D341Med (cell line): ENCODE measurements at regions not wholly inside any gene's neighbourhood (a gene's known extent, or its start where the extent isn't known, plus 50 kb on each side); places are given as distances from the start of the nearest gene placed in this dataset.

Experiments used
- DNase-seq: peaks from one replicate; pipeline ENCODE4 v3.0.0; 2012; ENCODE audit warnings: low spot score

GRCh38 chr14:85224241-85224640 is 305.7 kb upstream of the FLRT2 start:
- DNase-seq, result no peak

- no peak for DNase-seq
Measured at GRCh38 chr14:85233756-85234155, 296.2 kb upstream of the FLRT2 start.

DNA sequence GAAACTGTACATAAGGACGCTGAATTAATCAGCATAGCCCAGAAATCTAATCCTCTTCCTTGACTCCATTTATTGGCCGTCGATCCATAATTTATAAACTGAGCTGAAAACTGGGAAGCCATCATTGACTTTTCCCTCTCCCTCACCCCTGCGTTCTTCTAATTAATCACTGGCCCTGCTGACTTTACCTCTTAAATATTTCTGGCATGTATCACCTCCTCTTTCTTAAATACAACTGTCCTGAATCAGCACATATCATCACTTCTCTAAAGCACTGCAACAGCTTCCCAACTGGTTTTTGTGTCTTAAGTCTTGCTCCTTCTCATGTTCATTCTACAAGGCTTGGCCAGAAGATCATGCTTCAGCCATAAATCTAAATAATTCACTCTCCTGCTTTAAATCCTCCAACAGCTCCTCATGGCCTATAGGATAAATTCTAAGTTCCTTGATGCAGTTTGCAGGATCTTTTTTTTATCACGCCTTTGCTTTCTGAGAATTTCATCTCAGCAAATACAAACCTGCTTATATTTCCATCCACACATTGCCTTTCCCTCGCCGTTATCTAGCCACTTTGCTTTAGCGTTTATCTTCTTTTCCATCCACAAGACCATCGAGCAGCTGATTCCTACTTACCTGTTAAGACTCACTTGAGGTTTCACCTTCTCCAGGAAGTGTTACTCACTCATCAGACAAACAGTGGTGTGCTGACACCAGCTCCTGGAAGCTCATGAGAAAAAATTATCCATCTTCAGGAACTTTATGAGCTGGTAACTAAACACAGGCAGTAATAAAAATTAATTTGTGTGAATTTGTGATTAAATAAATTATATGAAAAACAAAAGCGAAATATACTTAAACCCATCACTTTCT is 295.6 kb upstream of the FLRT2 start:
- no peak for DNase-seq

- no peak for DNase-seq
Measured at GRCh38 chr14:85235868-85236267, 294.1 kb upstream of the FLRT2 start.

DNA sequence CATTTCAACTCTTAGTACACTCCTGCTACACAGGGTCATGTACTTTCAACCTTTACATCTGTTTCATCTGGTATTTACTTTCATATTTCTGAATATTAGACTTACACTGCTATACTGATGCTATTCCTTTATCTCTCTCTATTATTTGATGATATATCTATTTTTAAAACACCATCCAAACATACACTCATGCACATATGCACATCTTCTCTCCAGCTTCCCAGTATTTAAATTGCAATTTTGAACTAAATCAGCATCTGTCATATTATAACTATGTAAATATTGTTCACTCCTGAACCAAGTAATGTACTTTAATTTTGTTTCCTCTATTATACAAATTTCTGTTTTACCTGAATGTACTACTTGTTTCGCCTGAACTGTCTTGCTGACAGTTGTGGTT is 293.6 kb upstream of the FLRT2 start:
- no peak for DNase-seq

GRCh38 chr14:85239791-85240190 is 290.2 kb upstream of the FLRT2 start:
- no peak for DNase-seq

DNA sequence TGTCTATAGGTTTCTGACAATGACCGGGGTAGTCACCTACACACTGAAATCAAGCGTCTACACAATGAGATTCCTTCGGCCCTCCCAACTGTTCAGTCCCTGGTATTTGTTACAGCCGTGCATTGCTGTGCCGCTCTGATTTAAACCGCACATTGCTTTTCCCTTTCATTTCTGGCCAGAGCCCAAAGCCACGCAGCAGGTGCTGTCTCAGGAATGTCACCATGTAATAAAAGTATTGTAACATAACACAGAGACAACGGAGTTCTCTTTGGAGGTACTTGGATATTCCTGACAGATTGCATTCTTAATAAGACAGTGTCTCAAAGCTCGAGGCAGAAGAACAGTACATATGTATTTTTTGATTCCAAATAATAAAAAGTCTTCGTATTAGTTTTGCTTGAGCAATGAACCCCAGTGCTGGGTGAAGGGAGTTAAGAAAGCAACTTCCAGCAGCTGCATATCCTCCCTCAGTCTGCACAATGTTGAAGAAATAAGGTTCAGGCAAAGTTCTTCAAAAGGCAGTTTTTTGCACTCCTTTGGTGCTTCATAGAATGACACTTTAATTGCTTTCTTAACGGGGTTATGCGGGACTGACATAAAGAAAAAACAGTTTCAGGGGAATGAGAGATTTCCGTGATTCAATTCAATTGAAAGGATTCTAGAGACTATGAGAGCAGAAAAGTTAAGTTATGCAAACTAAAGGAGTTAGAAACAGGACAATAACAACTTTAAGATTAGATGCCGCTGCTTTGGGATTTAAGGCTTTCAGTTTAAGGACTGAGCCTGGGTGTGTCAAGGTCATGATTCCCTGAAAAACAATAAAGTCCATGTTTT is 288.7 kb upstream of the FLRT2 start:
- no peak for DNase-seq

- no peak for DNase-seq
Measured at GRCh38 chr14:85242666-85243065, 287.3 kb upstream of the FLRT2 start.

DNA sequence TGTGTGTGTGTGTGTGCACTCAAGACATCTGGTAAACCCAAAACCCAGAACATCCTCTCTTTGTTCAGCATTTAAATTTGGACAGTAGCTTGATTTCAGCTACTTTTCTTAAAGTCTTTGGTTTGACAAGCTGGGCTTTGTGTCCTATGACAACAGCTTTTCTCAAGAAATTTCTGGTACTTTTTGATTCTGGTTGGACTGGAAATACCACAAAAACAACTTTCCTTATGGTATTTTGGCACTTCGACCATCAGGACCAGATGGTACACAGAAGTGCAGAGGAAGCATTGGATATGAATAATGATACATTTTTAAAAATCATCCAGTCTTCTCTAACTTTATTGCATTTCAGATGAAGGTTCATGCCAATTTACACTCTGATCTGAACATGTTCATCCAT is 286.6 kb upstream of the FLRT2 start:
- DNase-seq, result no peak

DNA sequence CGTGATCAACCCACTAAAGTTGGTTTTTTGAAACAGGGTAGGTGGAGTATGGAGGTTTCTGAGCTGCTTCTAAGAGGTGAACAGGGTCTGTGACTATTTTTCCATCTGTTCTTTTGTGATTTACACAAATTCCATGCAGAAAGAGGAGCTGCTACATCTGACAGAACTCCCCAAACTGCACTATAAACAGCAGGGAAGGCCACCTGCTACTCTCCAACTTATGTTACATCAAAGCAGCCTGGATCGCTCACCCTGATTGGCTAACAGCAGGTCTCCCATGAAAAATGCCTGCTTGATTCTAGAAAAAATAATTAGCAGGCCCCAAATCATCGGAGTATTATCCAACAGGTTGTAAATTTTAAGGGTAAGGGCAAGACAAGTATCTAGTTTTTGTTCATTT is 282.9 kb upstream of the FLRT2 start:
- DNase-seq, result no peak

GRCh38 chr14:85248881-85249635 is 280.9 kb upstream of the FLRT2 start:
- no peak for DNase-seq

DNA sequence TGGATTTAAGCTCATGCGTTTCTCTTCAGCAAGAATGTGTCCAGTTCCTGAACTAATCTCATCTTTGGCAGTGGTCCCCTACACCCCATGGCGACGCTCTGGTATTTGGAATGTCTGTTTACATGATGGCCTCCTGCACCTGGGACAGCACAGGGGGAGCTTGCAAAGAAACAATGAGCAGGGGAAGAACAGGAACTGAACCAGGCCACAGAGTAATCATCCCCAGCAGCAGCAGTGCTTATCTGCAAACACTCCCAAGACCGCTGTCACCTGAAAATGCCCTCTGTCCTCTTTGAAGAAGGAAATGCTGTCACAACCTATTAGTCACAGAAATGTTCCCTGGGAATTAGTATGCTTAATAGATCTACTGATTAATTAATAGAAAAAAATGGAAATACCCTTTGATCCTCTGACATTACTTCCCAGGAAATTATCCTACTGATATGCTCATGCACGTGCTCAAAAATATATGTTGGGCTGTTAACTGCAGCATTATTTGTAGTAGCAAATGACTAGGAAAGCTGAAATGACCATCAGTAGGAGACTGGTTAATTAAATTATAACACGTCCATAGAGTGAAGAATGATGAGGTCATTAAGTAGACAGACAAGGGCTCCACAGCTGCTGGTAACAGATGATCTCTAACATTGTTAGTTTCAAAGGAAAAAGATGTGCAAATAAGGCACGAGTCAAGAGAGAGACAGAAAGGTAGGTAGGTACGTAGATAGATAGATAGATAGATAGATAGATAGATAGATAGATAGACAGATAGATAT is 279.3 kb upstream of the FLRT2 start:
- DNase-seq, result no peak

DNA sequence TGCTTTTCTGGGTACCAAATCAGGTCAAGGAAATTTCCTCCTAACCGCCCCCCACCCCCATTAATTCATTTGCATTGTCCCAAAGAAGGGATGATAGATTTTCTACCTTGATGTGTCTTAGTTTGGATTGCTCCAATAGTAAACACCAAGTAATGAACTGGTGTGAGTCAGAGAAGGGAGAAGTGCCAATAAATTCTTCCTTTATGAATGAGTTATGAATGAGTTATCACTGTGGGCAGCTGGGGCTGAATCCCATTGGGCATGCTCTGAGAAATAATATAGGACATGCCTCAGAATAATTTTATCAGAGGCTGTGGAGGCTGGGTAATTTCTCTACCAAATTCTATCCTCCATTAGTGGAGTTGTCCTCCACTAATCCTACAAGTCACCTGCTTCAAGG is 277.9 kb upstream of the FLRT2 start:
- DNase-seq, result no peak

GRCh38 chr14:85254711-85255110 is 275.2 kb upstream of the FLRT2 start:
- no peak for DNase-seq

- DNase-seq, result no peak
Measured at GRCh38 chr14:85257287-85257686, 272.7 kb upstream of the FLRT2 start.

- no peak for DNase-seq
Measured at GRCh38 chr14:85263916-85264675, 265.8 kb upstream of the FLRT2 start.

DNA sequence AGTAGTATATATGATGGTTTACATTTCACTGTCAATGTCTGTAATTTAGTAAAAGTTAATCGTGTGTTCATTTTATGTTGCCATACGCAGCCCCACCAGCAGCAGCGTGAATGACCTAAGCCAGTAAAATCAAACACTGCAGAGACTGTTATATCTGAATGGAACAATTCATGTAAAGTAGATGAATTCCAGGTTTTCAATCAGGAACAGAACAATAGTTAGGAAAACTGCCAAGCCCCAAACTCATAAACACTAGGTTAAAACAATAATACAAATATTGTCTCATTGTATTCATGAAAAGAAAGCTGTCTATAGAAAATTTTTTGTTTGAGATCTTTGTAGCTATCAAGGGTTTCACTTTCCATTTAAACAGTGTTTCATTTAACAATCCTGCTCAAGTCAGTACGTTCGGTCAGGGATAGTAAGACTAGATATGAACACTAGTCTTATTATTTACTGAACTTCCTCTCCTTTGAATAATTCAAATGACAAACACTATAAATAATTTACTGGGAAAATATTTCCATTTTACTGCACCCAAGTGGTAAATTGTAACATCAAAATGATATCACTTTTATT is 256.8 kb upstream of the FLRT2 start:
- DNase-seq, result no peak

DNA sequence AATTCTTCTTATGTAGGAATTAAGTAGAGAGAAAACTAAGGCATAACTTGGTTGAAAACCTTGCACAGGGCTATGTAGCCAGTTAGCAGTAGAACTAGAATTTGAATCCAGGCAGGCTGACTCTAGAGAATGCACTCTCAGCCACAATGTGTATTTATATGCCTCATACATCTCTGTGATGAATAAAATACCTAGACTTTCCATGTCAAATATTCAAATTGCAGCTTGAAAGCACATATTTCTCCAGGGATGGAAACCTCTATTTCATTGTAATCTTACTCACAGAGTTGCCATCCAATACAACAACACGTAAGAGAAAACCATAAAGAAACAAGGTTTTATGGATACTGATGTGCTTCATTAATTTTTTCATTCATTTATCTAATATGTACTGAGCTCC is 256.0 kb upstream of the FLRT2 start:
- DNase-seq, result no peak

- no peak for DNase-seq
Measured at GRCh38 chr14:85276161-85276978, 253.6 kb upstream of the FLRT2 start.

DNA sequence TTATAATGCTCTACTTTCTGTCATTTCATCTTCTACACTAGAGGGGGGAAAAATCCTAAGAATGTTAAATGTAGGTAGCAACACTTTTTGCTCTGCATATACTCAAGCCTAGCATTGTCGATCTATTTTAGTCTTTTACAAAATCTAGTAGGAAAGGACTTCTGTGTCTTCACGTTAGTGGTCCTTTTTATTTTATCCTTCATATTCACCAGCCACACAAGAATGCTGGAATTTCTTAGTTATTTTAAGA is 253.0 kb upstream of the FLRT2 start:
- DNase-seq, result no peak
